Bronchial epithelial cell (primary cell): ENCODE measurements at regions not wholly inside any gene's neighbourhood (a gene's known extent, or its start where the extent isn't known, plus 50 kb on each side); places are given as distances from the start of the nearest gene placed in this dataset.
A peak's percentile ranks its signal among the peaks of the same experiment; 100 is the strongest.
"Not testable (repeated sequence)": the region's sequence is repeated elsewhere in the genome, so short reads cannot be mapped to it uniquely, and the experiment has no call there.

Source experiments
- DNase-seq: peaks from one replicate; pipeline ENCODE4 v3.0.0-alpha.2; 2010; ENCODE audit warnings: low read depth
- FAIRE-seq: peaks from 2 replicates; lab custom pipeline; 2011; peaks lifted over from hg19 to GRCh38; lab: Jason Lieb, UNC
- H3K27me3 ChIP-seq: 2 replicates; pipeline ENCODE4 v1.5.1; 2011; ENCODE audit warnings: low read length; ENCODE audit not compliant: control insufficient read depth, insufficient read depth
- H3K36me3 ChIP-seq: 2 replicates; pipeline ENCODE4 v1.5.1; 2011; ENCODE audit warnings: low read length; ENCODE audit not compliant: control insufficient read depth, insufficient read depth
- H3K4me3 ChIP-seq: 2 replicates; pipeline ENCODE4 v1.5.1; 2011; ENCODE audit warnings: mild to moderate bottlenecking, low read depth, low read length, control low read depth
- TF ChIP-seq, protein P1 (sequence below): IDR thresholded peaks from 2 replicates; pipeline ENCODE4 v1.5.1; 2011; ENCODE audit warnings: mild to moderate bottlenecking, moderate library complexity, low read length, control low read depth, inconsistent platforms; ENCODE audit not compliant: insufficient read depth, severe bottlenecking

DNA sequence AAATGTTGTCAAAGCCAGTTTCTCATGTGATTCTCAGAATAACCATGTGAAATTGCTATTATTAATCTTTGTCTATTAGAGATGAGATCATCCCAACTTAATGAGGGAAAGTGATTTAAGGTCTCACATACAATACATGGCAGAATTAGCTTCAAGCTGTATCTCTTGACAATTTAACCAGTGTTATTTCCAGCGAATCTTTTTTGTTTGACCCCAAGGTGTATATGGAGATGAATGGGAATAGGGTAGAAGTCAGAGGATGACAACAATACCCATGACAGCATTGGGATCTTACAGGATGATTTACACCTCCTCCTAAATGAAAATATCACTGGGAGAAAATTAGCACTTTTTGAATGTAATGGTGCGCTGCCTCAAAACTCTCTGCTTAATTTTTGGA, 290.8 kb upstream of the LUZP2 start:
- H3K27me3 ChIP-seq = no peaks in the 10 kb centered on the region
- H3K36me3 ChIP-seq = no peaks in the 10 kb centered on the region
- TF ChIP-seq, protein P1, sequence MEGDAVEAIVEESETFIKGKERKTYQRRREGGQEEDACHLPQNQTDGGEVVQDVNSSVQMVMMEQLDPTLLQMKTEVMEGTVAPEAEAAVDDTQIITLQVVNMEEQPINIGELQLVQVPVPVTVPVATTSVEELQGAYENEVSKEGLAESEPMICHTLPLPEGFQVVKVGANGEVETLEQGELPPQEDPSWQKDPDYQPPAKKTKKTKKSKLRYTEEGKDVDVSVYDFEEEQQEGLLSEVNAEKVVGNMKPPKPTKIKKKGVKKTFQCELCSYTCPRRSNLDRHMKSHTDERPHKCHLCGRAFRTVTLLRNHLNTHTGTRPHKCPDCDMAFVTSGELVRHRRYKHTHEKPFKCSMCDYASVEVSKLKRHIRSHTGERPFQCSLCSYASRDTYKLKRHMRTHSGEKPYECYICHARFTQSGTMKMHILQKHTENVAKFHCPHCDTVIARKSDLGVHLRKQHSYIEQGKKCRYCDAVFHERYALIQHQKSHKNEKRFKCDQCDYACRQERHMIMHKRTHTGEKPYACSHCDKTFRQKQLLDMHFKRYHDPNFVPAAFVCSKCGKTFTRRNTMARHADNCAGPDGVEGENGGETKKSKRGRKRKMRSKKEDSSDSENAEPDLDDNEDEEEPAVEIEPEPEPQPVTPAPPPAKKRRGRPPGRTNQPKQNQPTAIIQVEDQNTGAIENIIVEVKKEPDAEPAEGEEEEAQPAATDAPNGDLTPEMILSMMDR = no peak
- DNase-seq (no peak), FAIRE-seq (no peak)
- H3K4me3 ChIP-seq = no peak overlapping the region

DNA sequence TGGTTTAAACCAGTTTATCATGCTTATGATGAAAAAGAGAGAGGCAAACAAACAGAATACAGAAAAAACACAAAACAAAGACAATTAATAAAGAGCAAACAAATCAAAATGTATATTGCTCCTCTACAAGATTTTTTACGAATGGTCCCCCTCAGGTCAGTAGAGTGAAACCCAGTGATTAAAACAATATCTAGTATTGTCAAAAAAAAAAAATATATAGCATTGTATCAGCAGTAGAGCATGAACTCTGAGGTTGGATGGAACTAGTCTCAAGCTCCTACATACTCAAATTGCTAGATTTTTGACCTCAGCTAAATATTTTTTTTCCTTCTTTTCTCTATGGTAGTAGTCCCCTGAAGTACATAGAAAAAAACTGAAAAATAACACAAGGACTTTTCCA, 290.3 kb upstream of the LUZP2 start:
- H3K27me3 ChIP-seq = no peaks in the 10 kb centered on the region
- H3K36me3 ChIP-seq = no peaks in the 10 kb centered on the region
- FAIRE-seq (no peak), DNase-seq (no peak)
- H3K4me3 ChIP-seq = no peak overlapping the region
- TF ChIP-seq, protein P1 = no peak

DNA sequence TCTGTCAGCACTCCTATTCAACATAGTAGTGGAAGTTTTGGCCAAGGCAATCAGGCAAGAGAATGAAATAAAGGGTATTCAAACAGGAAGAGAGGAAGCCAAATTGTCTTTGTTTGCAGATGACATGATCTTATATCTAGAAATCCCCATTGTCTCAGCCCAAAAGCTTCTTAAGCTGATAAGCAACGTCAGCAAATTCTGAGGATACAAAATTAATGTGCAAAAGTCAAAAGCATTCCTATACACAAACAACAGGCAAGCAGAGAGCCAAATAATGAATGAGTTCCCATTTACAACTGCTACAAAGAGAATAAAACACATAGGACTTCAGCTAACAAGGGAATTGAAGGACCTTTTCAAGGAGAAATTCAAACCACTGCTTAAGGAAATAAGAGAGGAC, 280.4 kb upstream of the LUZP2 start:
- DNase-seq (no peak), FAIRE-seq (no peak)
- H3K36me3 ChIP-seq = no peaks in the 10 kb centered on the region
- TF ChIP-seq, protein P1 = no peak
- H3K27me3 ChIP-seq = no peaks in the 10 kb centered on the region
- H3K4me3 ChIP-seq = no peak overlapping the region

DNA sequence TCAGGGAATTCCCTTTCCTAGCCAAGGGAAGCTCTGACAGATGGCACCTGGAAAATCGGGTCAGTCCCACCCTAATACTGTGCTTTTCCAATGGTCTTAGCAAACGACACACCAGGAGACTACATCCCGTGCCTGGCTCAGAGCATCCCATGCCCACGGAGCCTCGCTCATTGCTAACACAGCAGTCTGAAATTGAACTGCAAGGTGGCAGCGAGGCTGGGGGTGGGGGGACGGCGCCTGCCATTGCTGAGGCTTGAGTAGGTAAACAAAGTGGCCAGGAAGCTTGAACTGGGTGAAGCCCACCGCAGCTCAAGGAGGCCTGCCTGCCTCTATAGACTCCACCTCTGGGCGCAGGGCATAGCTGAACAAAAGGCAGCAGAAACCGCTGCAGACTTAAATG, 279.5 kb upstream of the LUZP2 start:
- not testable (repeated sequence) for H3K27me3 ChIP-seq, FAIRE-seq, DNase-seq, H3K36me3 ChIP-seq, H3K4me3 ChIP-seq

DNA sequence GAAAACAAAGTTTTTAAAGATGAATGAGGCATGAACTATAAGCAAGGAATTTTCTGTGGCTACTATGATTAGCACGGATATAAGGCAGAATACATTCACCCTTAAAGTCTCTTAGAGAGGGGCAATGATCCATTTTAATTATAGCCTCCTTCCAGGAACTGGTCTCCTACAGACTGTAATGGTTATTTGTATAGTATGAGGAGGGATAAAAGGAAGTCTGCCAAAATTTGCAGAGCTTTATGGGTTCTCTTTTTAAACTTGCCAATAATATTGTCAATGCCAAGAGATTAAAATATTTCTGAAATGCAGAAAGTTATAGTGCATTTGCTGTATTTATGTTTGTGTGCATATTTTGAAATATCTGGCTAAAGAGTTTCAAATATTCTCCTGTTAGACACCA, 271.4 kb upstream of the LUZP2 start:
- Histone ChIP-seq H3K36me3 (no peaks in the 10 kb centered on the region), H3K4me3 (no peak overlapping the region), H3K27me3 (no peaks in the 10 kb centered on the region)
- DNase-seq (no peak), FAIRE-seq (no peak)
- TF ChIP-seq, protein P1 = no peak

DNA sequence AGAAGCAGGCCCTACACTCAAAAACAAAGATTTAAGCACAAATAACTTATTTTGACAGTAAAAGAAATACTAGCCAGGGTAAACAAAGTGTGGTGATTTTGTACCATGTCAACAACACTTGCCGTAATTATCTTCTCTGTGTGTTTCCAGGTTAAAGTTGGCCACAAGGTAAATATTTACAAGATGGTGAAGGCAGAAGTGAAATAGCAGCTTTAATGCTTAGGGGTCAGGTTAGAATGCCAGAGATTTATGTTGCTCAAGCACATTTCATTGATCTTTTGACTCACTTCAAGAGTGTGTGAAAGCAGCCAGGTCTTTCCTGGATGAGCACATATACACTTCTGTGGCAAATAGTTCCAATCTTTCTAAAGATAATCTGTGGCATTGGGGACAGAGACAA, 270.2 kb upstream of the LUZP2 start:
- Histone ChIP-seq H3K27me3 (no peaks in the 10 kb centered on the region), H3K36me3 (no peaks in the 10 kb centered on the region), H3K4me3 (no peak overlapping the region)
- no peak for DNase-seq
- no peak for FAIRE-seq
- TF ChIP-seq, protein P1 = no peak

DNA sequence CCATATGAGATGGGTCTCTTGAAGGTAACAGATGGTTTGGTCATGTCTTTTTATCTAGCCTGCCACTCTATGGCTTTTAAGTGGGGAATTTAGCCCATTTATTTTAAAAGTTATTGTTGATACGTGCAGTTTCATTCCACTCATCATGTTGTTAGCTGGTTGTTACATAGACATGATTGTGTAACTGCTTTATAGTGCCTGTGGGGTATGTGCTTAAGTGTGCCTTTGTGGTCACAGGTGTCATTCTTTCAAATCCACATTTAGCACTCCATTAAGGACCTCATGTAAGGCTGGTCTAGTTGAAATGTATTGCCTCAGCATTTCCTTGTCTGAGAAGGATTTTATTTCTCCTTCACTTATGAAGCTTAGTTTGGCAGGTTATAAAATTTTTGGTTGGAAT, 263.8 kb upstream of the LUZP2 start:
- Histone ChIP-seq H3K4me3 (no peak overlapping the region), H3K27me3 (no peaks in the 10 kb centered on the region), H3K36me3 (no peaks in the 10 kb centered on the region)
- no peak for FAIRE-seq
- TF ChIP-seq, protein P1 = no peak
- peak; percentile 30 for DNase-seq
